HCT116 (cell line): ENCODE measurements at regions not wholly inside any gene's neighbourhood (a gene's known extent, or its start where the extent isn't known, plus 50 kb on each side); places are given as distances from the start of the nearest gene placed in this dataset.

ENCODE experiments used
- ATAC-seq: fragments of 200-7000 bp; cut with Tn5 transposase; 2 replicates; pipeline ENCODE4 v1.9.1; 2020; ENCODE audit warnings: mild to moderate bottlenecking, moderate library complexity
- BruUV-seq: library from RNA; stranded (reverse); fragments of 400-500 nt; replicated peaks from 2 replicates; lab custom pipeline; 2021; lab: Mats Ljungman, UMichigan
- CTCF ChIA-PET: fragments of 300-600 bp; sonication (Branson Sonifier 250); formaldehyde crosslinking; loops from one replicate; lab custom pipeline; 2021; ENCODE audit warnings: antibody characterized with exemption; lab: Charles Lee
- POLR2A ChIA-PET: fragments of 300-600, 350-600 bp; sonication (Branson Sonifier 250); formaldehyde crosslinking; loops from one replicate; lab custom pipeline; 2021; ENCODE audit warnings: antibody characterized with exemption; lab: Charles Lee
- RAD21 ChIA-PET, 2 experiments: fragments of 300-600 bp; sonication (Branson Sonifier 250); formaldehyde crosslinking; loops; one replicate each; lab custom pipeline; 2023; ENCODE audit warnings: low total read pairs in 2 of 2; ENCODE audit not compliant: uncharacterized antibody in 2 of 2, unreplicated experiment in 2 of 2, low non-redundant PET in 1 of 2; lab: Charles Lee
- DNase-seq: peaks from one replicate; pipeline ENCODE4 v3.0.0-alpha.2; 2010; ENCODE audit warnings: low read depth, low spot score
- H2AFZ ChIP-seq: fragments of 200-600 bp; shearing (Covaris generic), sonication (generic); 2 replicates; pipeline ENCODE4 v1.6.1; 2017; ENCODE audit warnings: low read depth, mixed run types, mixed read lengths, antibody characterized with exemption, low read length; ENCODE audit not compliant: poor library complexity, severe bottlenecking
- H3K27ac ChIP-seq: 2 replicates; pipeline ENCODE4 v1.5.1; 2012; ENCODE audit warnings: low read depth, low read length
- H3K27me3 ChIP-seq: fragments of 200-600 bp; sonication (generic); 2 replicates; pipeline ENCODE4 v1.6.1; 2016; ENCODE audit warnings: mixed run types, low read length, mixed read lengths; ENCODE audit not compliant: insufficient read depth
- H3K36me3 ChIP-seq, 2 experiments: fragments of 200-500 bp in 1 of 2; fragments of 200-600 bp in 1 of 2; sonication (Bioruptor generic) in 1 of 2; sonication (generic) in 1 of 2; 2 replicates each; pipeline versions ENCODE4 v1.5.1 to v1.6.1; 2014 to 2016; ENCODE audit warnings: low read length in 2 of 2, inconsistent platforms in 1 of 2, mixed read lengths in 1 of 2, mixed run types in 1 of 2; ENCODE audit not compliant: insufficient read depth in 2 of 2, control insufficient read depth in 1 of 2
- H3K4me1 ChIP-seq, 2 experiments: fragments of 200-600 bp in 1 of 2; sonication (generic) in 1 of 2; 2 replicates each; pipeline versions ENCODE4 v1.5.1 to v1.6.1; 2012 to 2017; ENCODE audit warnings: low read length in 2 of 2, inconsistent platforms in 1 of 2, mild to moderate bottlenecking in 1 of 2, mixed read lengths in 1 of 2, mixed run types in 1 of 2, moderate library complexity in 1 of 2; ENCODE audit not compliant: insufficient read depth in 2 of 2, control insufficient read depth in 1 of 2
- H3K4me2 ChIP-seq: fragments of 200-600 bp; sonication (generic); 2 replicates; pipeline ENCODE4 v1.6.1; 2017; ENCODE audit warnings: mixed run types, low read length, mixed read lengths
- H3K4me3 ChIP-seq, 2 experiments: fragments of 200-600 bp in 1 of 2; sonication (generic) in 1 of 2; replicated peaks in 1 of 2; 2 replicates each; pipeline ENCODE4 v1.5.1; 2011 to 2016; ENCODE audit warnings: low read length in 2 of 2, control low read depth in 1 of 2, low read depth in 1 of 2, mild to moderate bottlenecking in 1 of 2, mixed read lengths in 1 of 2, mixed run types in 1 of 2
- H3K79me2 ChIP-seq: fragments of 200-600 bp; sonication (generic); 2 replicates; pipeline ENCODE4 v1.6.1; 2017; ENCODE audit warnings: mild to moderate bottlenecking, mixed run types, low read length, moderate library complexity, mixed read lengths; ENCODE audit not compliant: insufficient read depth
- H3K9ac ChIP-seq: fragments of 200-600 bp; sonication (generic); 2 replicates; pipeline ENCODE4 v1.6.1; 2016; ENCODE audit warnings: low read length, mixed read lengths
- H3K9me2 ChIP-seq: fragments of 200-600 bp; sonication (generic), shearing (Covaris generic); 2 replicates; pipeline ENCODE4 v1.6.1; 2017; ENCODE audit warnings: mixed run types, mild to moderate bottlenecking, moderate library complexity; ENCODE audit not compliant: insufficient read depth
- H3K9me3 ChIP-seq, 2 experiments: fragments of 200-500 bp in 1 of 2; fragments of 200-600 bp in 1 of 2; sonication (Bioruptor generic) in 1 of 2; sonication (generic) in 1 of 2; 2 replicates each; pipeline ENCODE4 v1.6.1; 2014 to 2017; ENCODE audit warnings: low read length in 2 of 2, mixed read lengths in 2 of 2, inconsistent platforms in 1 of 2, low read depth in 1 of 2, mild to moderate bottlenecking in 1 of 2, mixed run types in 1 of 2, moderate library complexity in 1 of 2; ENCODE audit not compliant: control insufficient read depth in 1 of 2, insufficient read depth in 1 of 2
- H4K20me1 ChIP-seq: fragments of 200-600 bp; sonication (generic), shearing (Covaris generic); 2 replicates; pipeline ENCODE4 v1.6.1; 2017; ENCODE audit warnings: mixed run types, mild to moderate bottlenecking, moderate library complexity; ENCODE audit not compliant: insufficient read depth
- EGR1 ChIP-seq: IDR thresholded peaks from 2 replicates; pipeline ENCODE4 v1.6.1; 2012; ENCODE audit warnings: low read depth
- RAD21 ChIP-seq: IDR thresholded peaks from 2 replicates; pipeline ENCODE4 v1.6.1; 2012; ENCODE audit warnings: low read depth, mild to moderate bottlenecking
- ZFX ChIP-seq: fragments of 450-650 bp; IDR thresholded peaks from 2 replicates; pipeline ENCODE4 v1.6.1; 2017
- intact Hi-C: fragments of 100-400 bp; cut with micrococcal nuclease; formaldehyde crosslinking; loops from 2 replicates; pipeline ENCODE4 v1.10.0; 2022
- TF ChIP-seq, protein P1 (sequence below), 3 experiments: fragments of 200-600 bp in 1 of 3; sonication (generic) in 1 of 3; IDR thresholded peaks in 2 of 3; conservative IDR thresholded peaks in 1 of 3; 2 replicates each; pipeline ENCODE4 v1.5.1; 2012 to 2017; ENCODE audit warnings: low read depth in 2 of 3, low read length in 2 of 3, antibody characterized with exemption in 1 of 3, borderline replicate concordance in 1 of 3, control low read depth in 1 of 3, mild to moderate bottlenecking in 1 of 3, mixed read lengths in 1 of 3, mixed run types in 1 of 3, moderate library complexity in 1 of 3; ENCODE audit not compliant: insufficient read depth in 1 of 3

DNA sequence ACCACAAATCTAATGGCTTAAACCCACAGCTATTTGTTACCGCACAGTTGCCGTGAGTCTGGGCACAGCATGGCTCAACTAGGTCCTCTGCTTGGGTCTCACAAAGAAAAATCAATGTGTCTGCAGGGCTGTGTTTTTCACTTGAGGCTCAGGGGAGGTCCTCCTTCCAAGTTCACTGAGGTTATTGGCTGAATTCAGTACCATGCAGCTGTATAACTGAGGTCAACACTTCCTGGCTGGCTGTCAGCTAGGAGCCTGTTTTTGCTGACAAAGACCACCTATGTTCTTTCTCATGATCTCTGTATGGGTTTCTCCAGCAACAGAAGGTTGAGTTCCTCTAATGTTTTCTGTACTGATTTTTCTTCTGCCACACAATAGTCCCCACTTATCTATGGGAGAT lies 736.7 kb upstream of the PRKX start:
- Histone ChIP-seq H3K9me2 (no peaks in the 10 kb centered on the region), H3K4me2 (no peak overlapping the region), H3K9me3 (no peaks in the 10 kb centered on the region), H4K20me1 (no peaks in the 10 kb centered on the region), H3K4me1 (no peaks in the 10 kb centered on the region), H3K36me3 (no peaks in the 10 kb centered on the region), H2AFZ (no peak overlapping the region), H3K27me3 (no peaks in the 10 kb centered on the region), H3K79me2 (no peaks in the 10 kb centered on the region), H3K9ac (no peak overlapping the region), H3K27ac (no peak overlapping the region)
- CTCF ChIA-PET, result no interaction called here
- ATAC-seq (no peak), DNase-seq (no peak)
- intact Hi-C loops, result no loop called here
- POLR2A ChIA-PET, result no interaction called here
- RAD21 ChIA-PET, result no interaction called here
- no TSS peak for BruUV-seq
- TF ChIP-seq ZFX (no peak), RAD21 (no peak)
- TF ChIP-seq, protein P1, sequence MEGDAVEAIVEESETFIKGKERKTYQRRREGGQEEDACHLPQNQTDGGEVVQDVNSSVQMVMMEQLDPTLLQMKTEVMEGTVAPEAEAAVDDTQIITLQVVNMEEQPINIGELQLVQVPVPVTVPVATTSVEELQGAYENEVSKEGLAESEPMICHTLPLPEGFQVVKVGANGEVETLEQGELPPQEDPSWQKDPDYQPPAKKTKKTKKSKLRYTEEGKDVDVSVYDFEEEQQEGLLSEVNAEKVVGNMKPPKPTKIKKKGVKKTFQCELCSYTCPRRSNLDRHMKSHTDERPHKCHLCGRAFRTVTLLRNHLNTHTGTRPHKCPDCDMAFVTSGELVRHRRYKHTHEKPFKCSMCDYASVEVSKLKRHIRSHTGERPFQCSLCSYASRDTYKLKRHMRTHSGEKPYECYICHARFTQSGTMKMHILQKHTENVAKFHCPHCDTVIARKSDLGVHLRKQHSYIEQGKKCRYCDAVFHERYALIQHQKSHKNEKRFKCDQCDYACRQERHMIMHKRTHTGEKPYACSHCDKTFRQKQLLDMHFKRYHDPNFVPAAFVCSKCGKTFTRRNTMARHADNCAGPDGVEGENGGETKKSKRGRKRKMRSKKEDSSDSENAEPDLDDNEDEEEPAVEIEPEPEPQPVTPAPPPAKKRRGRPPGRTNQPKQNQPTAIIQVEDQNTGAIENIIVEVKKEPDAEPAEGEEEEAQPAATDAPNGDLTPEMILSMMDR (IDR thresholded peaks at IDR 0.05 in 2 of 3, conservative IDR thresholded peaks at IDR 0.05 in 1 of 3; ENCODE audit: borderline replicate concordance in 1 of 3, insufficient read depth in 1 of 3, low read depth in 2 of 3, low read length in 2 of 3), result no peak
- TF ChIP-seq, all 23 proteins: peak for 0
- no peak overlapping the region for H3K4me3 ChIP-seq

DNA sequence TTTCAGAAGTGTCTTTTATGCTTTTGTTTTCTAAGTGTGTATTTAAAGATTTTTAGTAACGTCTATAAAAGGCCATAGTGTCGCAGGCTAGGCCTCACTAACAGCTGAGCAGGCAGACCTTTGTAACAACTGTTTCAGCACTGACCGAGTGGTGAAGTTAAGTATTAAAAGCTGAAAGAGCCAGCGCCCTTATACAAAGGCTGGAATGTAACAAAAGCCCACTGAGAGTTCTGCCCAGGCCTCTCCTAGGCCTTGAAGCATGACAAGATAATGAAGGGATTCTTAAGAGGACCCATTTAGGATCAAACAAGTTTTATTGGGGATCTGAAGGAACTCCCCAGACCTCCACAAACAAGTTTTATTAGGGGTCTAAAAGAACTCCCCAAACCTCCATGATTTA lies 722.5 kb upstream of the PRKX start:
- H3K4me1 ChIP-seq, result no peaks in the 10 kb centered on the region
- DNase-seq (no peak), ATAC-seq (no peak)
- no peaks in the 10 kb centered on the region for H3K9me2 ChIP-seq
- no peak for TF ChIP-seq EGR1
- no peaks in the 10 kb centered on the region for H3K36me3 ChIP-seq
- CTCF ChIA-PET, result no interaction called here
- no peaks in the 10 kb centered on the region for H3K79me2 ChIP-seq
- POLR2A ChIA-PET, result no interaction called here
- BruUV-seq, result no TSS peak
- no peak overlapping the region for H3K27ac ChIP-seq
- H2AFZ ChIP-seq, result no peak overlapping the region
- H3K4me3 ChIP-seq, result no peak overlapping the region
- RAD21 ChIA-PET, result no interaction called here
- H3K27me3 ChIP-seq, result no peaks in the 10 kb centered on the region
- no peaks in the 10 kb centered on the region for H4K20me1 ChIP-seq
- no peaks in the 10 kb centered on the region for H3K9me3 ChIP-seq
- no peak overlapping the region for H3K9ac ChIP-seq
- intact Hi-C loops, result no loop called here
- no peak overlapping the region for H3K4me2 ChIP-seq
